ENCODE measurements at regions not wholly inside any gene's neighbourhood (a gene's known extent, or its start where the extent isn't known, plus 50 kb on each side); places are given as distances from the start of the nearest gene placed in this dataset.

DNA sequence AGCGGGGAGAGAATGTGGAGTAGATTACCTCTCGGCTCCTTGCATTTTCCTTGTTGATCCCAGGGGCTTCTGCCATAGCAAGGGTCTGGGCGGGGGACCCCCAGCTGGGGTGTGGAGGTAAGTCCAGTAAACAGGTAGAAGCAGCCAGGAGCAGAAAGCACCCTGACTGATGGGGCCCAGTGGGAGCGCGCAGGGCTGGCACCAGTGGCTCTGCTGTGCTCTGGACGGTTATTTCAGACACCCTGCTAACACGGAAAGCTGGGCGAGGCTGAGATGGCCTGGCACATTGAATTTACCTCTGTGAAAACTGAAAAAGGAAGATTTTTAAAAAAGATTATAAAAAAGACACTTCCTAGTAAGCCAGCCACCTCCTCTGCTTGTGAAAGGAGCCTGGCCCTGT lies 88.4 kb upstream of the CALM2 start:
- DNase-seq, result no peak

DNA sequence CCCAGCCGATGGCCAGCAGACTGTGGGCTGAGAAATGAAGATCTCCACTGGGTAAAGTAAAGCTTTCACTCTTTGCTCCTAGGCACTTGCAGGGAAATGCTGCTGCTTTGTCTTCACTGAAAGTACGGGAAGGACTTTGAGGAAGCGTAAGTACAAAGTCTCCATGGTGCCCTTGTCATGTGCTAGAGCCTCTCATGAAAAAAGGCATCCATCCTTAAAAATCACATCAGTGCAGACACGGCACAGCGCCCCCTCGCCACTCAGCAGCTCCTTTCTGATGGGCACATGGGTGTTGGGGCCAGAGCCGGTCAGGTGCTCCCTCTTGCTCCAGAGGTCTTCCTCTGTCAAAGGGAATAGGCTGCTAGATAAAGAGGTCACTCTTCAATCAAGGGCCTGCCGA lies 87.8 kb upstream of the CALM2 start:
- no peak for DNase-seq

DNA sequence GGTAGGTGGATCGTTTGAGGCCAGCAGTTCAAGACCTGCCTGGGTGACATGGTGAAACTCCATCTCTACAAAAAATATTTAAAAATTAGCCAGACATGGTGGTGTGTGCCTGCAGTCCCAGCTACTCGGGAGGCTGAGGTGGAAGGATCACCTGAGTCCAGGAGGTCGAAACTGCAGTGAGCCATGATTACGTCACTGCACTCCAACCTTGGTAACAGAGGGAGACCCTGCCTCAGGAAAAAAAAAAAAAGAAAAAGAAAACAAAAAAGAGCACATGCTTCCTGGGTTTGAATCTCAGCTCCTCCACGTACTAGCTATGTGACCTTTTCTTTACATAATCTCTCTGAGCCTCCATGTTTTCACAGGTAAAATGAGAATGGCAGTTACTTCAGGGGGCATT lies 86.3 kb upstream of the CALM2 start:
- no peak for DNase-seq

DNA sequence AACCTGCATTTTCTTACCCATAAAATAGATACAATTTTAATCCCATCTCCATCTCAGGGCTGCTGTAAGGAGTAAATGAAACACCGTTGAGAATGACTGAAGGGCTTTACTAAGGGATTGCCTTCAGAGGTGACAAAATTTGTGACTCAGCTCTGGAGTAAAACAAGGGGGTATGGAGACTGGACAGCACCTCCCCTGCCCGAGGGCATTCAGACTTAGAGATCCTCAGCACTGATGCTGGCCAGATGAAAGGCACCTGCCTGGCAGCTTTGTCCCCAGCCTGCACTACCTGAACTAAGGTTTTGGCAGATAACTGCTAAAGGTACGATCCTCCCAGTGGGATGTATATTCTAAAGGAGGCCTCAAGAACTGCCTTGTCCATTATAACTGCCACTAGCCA lies 84.7 kb upstream of the CALM2 start:
- no peak for DNase-seq

DNA sequence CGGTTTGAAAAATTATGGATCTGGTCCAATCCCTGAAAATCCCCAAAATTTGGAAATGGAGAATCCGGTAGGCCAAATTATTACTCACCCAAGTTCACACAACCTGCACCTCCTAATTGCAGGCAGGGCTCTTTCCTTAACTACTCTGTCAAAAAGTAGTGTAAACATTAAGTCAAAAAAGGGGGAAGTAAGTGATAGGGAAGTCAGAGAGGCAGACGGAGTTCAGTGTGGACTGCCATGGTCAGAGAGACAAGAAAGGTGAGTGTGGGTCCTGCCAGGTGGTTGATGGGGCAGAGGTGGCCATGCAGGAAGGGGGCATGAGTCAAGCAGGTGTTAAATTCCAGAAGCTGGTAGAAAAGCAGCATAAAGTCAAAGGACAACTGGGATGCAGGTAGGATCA lies 83.5 kb upstream of the CALM2 start:
- DNase-seq, result no peak

DNA sequence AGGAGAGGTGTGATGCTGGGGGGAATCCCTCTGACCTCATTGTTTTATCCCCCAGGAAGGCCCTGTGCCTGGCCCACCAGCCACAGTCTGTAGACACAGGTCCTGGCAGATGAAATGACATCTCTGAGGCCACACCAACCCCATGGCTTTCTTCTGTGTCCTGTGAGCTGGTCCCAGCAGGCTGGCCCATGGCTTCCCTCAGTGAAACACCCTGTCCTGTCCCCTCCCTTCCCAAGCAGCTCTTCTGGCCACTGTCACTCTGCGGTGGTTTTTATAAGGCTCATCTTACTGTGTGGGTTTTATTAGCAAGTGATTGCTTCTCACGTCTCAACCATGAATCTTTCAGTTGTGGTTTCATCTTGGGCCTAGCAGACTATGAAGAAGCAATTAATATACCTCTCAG lies 81.6 kb upstream of the CALM2 start:
- DNase-seq, result no peak

DNA sequence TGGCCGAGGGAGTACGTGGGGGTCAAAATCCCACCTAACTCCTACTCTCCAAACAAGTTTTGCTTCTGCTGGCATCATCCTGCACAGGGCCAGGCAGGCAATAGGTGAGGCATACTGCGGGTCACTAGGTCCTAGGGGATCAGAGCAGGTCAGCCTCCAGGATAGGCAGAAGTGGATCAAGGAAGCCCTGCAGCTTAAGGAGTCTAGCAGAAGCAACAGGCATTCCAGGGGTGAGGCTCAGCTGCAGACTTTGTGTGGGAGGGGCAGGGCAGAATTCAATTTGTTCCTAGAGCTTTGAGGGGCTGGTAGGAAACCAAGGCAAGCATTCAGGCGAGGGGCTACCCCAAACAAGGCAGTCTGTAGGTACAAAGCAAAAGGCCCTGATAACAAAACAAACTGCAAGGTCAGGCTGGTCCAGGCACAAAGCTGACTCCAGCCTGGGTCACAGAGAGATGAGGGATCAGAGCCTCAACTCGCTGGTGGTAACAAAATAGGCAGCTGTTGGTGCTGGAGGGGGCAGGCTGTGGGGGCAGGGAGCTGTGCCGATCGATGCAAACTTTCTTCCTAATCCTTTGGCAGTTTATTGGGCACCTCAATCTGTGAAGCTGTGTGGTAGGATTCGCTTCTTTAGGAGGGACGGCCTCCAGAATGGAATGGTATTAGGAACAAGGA lies 80.2 kb upstream of the CALM2 start:
- DNase-seq, result no peak

DNA sequence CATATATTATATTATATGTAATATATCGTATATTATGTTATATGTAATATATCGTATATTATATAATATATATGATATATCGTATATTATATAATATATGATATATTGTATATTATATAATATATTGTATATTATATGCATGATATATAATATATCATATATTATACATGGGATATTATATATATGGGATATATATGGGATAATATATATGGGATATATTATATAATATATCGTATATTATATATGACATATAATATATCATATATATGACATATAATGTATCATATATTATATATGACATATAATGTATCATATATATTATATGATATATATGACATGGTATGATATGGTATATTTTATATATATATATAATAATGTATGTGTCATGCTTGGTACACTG lies 79.5 kb upstream of the CALM2 start:
- no peak for DNase-seq

DNA sequence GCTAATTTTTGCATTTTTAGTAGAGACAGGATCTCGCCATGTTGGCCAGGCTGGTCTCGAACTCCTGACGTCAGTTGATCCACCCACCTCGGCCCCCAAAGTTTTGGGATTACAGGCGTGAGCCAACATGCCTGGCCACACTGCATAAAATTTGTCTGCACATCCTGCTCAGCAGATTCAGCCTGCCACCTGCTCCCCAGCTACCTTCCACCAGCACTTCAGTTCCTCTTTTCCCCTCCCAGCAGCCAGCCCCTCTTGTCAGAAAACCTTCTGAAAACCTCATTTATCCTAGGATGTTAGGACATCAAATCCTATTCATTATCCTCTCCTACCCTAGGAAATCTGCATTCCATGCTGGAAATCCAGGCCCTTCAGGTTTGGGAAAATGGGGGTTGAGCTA lies 78.2 kb upstream of the CALM2 start:
- no peak for DNase-seq

DNA sequence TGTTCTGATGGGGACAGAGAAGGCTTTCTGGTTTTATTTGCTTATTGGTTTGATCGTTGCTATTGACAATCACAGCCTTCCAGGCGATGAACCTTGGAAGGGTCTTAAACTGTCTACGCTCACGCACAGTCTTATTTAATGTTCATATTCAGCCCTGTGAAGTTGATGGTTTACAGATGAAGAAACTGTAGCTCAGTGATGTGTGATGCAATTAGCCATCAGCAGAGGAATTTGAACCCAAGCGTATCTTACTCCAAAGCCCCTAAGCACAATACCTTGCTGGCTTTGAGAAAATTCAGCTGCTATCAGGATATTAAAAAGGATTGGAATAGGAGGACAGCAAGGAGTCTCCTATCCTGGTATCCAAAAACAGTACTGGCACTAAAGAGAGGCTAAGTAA lies 77.1 kb upstream of the CALM2 start:
- DNase-seq, result no peak

DNA sequence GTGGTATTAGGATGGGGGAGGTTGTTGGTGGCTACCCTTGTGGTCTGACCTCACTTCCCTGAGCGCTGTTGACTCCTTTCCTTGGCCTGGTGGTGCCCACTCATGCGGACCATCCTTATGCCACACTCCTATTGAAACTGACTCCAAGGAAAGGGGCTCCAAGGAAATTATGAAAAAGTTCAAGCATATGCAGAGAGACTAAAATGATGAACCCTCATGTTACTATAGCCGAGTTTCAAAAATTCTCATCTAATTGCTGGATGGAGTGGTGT lies 75.0 kb upstream of the CALM2 start:
- no peak for DNase-seq

DNA sequence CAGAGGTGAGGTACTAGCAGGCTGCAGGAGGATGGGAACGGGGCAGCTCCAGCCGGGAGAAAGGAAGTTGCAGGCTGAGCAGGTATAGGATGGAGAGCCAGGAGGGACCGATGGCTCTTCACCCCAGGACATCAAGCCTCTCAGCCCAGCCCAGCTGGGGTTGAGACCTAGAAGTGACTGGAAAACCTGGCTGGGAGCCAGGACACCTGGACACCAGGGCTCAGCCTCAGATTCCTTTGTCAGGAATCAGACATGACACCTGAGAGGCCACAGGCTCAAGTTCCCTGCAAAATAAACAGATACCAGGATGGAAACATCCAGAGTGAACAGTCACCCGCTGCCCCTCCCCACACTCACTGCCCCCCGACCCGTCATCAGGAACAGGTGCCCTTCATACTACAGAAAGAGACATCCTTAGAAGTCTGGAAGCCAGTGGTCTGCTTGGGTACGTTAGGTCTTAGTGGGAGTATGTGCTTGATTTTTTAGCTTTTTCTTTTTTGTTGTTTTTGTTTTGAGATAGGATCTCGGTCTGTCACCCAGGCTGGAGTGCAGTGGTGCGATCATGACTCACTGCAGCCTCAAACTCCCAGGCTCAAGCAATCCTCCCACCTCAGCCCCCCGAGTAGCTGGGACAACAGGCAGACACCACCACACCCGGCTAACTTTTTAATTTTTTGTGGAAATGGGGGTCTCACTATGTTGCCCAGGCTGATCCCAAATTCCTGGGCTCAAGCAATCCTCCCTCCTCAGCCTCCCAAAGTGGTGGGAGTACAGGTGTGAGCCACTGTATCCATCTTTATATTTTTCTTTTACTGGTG lies 74.5 kb upstream of the CALM2 start:
- DNase-seq, result no peak

DNA sequence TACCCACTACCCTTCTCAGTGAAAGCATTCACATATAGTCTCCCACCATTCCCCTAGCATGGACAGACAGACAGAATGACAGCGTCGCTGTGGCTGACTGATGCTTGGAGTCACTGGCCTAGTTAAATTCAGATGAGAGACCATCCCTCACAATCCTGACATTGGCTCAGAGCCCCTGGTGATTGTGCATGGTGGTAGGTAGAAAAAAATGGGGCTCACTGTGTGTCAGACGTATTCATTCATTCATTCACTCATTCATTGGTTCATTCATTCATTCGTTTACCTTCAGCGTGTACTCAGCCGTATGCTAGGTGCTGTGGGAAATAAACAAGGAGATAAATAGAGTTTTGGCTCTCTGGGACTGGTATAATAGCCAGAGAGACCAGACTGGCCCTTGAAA lies 73.6 kb upstream of the CALM2 start:
- DNase-seq, result no peak

DNA sequence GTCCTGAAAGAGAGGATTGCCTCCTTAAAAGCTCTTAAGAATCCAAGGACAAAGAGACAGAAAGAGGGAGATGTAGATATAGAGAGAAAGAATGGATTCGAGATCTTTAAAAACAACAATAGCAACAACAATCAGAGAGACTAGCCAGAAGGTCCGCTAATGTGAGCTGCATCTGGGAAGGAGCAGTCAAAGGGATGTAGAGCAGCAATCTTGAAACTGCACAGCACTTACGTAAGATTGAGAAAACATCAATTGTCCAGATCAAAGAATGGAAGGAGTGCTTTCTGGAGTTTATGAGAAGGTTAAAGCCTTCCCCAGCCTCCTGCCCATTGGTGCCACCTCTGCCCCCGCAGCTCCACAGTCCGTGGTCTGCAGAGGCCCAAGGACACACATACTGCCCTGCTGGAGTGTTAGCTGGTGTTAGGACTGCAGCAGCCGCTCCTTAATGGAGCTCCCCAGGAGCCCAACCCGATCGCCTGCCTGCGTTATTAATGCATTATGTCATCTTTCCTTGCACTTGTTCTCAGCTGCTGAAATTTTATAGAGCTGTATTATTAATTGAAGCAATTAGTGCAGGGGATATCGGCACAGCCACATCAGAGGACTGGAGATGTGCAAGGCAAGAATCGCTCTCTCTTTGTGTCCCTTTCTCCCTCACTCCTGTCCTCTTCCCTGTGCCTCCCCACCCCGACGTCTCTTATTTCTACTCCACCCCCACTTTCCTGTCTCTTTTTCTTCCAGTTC lies 73.0 kb upstream of the CALM2 start:
- no peak for DNase-seq

DNA sequence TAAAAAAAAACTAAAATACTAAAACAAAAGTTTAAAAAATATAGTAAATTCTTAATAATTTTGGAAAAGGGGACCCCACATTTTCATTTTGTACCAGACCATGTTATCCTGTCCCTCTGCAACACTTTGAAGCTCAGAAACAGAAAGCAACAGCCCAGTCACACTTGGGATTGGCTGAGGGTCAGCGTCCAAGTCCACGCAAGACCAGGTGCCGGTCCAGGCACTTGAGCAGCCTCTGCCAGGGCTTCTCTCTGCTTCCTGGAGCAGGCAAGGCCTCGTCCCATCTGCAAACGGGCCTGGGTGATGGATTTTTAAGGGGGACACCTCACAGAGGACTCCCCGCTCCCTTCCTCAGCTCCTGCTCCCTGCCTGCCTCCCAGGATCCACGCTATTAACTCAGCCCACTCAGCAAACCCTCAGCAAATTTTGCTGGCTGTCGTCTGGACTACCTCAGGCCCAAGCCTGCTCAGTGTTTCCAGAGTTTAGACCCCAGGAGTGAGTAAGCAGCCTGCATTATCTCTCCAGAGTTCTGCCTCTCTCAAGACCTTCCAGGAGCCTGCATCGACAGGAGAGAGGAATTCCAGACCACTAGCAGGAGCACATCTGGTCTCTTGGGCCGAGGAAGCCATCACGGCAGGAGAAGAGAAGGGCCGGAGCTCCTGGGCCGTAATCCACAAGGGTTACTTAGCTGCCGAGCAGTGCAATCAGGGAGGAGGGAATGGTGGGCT lies 67.4 kb upstream of the CALM2 start:
- no peak for DNase-seq

DNA sequence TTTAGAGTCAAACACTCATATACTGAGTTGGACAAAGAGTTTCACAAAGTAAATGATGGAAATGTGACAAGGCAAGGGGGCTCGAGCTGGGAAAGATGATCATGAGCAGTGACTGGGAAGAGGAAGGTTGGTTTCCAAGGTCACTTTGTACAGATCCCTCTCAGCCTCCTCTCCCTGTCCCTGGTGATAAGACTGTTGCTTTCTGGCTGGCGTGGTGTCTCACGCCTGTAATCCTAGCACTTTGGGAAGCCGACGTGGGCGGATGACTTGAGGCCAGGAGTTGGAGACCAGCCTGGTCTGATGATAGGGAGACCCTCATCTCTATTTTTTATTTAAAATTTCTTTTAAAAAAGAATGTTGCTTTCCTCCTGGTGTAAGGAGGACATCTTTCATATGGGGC lies 65.4 kb upstream of the CALM2 start:
- no peak for DNase-seq

DNA sequence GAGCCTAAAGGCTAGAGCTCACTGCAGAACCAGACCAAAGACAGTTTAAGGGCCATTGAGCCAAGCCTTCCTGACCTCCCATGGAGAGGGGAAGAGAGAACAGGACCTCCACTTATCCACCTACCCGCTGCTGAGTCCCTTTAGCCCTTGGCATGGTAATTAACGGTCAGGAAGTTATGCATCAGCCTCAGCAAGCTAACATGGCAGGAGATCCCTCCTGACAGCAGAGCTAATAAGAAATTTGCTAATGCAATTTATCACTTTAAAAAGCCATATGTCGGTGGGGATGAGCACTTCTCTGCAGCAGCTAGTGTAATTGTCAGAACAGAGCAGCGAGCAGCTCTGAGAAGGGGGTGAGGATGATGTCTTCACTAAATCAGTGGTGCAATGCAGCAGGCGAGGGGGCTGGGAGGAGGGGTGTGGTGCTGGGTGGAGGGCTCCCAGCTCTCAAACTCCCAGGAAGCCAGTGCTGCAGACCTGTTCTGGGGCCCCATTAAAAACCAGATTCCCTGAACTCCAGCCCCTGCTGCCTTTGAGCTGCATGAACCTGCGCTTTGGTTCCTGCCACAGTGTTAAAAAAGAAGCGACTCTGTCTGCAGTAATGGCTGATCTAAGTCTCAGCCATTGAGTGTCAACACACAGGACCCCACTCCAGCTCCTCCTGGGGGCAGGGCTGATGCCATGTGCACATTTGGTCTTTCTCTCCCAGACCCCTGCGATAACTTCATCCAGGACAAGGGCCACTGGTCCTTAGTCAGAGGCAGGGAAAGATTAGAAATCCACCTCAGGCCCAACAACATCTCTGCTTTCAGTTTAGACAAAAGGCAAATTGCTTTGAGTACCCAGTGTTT lies 63.0 kb upstream of the CALM2 start:
- DNase-seq, result no peak

DNA sequence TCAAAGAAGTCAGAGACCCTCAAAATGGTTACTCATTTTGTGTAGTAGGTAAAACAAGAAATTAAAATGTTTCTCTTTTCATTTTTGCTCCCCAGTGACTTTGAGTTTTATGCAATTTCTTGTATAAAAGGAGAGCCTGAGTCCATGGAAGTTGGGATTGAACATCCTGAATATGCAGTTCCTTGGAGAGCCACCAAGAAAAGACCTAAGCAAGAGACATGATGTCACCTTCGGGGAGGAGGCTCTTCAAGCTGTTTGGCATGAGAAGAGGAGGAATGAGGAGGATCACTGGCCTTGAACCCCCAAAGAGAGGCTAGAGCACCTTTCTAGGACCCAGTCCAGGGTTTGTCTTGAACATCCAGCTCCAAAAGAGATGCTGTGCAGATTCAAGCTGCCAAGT lies 62.3 kb upstream of the CALM2 start:
- no peak for DNase-seq

DNA sequence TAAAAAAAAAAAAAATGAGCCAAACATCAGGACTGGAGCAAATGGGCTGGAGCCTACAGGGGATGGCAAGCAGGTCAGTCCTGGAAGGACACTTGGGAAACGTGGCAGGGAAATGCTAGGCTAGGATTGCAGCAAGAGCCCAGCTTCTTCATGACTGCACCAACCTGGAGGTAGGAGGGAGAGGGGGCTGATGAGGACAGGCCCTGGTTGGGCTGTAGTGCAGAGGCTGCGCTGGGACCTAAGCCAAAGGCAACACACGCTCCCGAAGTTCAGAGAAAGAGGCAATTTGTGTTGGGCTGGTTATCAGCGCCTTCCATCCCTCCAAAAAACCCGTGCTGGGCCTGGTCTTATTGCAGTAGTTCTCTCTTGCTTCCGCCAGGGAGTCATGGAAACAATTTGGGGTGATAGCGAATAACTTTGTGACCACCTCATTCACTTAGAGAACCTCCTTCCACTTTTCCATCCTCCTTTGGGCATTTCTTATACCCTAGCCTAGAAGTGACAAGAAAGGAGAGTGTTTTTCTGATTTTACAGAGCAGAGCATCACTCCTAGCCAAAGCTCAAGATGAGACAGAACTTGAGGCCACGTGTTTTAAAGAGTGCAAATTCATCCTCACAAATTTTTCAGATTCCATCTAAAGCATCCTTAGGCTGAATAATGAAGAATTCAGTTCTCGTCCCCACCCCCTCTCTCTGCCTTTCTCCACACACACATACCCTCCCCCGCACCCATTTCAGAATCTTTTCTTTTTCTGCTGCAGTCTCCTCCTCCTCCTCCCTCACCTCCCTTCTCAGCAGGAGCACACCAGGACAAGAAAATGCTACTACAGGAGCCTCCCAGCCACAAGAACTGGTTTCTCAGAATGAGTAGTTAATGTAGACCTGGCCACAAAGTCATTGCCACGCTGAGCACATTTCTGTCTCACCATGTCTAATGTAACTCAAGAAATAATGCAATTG lies 61.3 kb upstream of the CALM2 start:
- no peak for DNase-seq

DNA sequence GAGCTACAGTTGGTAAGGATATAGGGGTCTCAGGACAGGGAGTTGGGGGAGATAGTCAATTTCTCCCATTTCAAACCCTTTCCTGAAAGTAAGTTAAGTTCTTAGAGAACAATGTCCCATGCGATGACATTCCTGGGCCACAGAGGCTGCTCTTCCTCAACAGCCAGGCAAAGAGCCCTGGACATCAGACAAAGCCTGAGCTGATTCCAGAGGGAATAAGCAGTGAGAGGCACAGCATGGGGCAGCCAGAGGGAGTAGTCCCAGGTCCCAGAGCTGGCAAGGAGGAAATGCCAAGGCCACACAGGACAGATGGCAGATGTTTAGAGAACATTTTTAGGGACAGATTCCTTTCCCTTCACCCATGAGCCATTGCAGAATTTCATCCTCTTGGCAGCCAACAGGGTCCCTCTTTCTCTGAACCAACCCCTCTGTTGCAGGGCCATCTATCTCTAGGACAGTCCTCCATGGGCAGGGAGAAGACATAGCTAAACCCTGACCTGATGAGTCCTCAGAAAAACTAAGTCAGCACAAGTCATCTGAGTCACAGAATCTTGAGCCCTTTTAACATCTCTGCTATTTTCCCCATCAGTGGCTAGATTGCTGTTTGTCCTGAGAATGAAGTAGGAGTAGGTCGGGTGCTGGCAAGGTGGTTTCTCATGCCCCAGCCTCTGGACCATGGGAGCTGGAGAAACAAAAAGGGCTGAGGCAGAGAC lies 60.3 kb upstream of the CALM2 start:
- no peak for DNase-seq

DNA sequence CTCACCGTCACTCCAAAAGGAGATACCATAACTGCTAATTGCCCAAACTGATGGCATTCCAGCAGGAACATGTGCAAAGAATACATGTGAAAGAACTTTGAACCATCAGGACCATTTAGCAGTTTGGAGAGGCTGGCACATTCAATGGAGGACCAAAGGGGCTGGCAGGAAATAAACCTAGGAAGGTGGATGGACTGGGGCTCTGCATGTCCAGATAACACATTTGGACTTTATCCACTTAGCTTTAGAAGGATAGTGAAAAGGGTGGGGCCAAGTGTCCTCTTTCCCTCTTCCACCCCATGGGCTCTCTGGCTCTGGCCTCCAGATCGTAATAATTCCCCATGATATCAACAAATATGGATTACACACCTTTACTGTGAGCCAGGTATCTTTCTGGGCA lies 58.8 kb upstream of the CALM2 start:
- no peak for DNase-seq

Measured in NCI-H1105 (cell line).